WTC11 (cell line): ENCODE measurements at regions not wholly inside any gene's neighbourhood (a gene's known extent, or its start where the extent isn't known, plus 50 kb on each side); places are given as distances from the start of the nearest gene placed in this dataset.

Source experiments
- CREB1 ChIP-seq: sonication (generic); formaldehyde crosslinking; IDR thresholded peaks from 2 replicates; pipeline ENCODE4 v1.8.0; 2023; ENCODE audit warnings: mild to moderate bottlenecking, missing genetic modification reagents
- ETV6 ChIP-seq: sonication (generic); formaldehyde crosslinking; IDR thresholded peaks from 2 replicates; pipeline ENCODE4 v1.8.1; 2022; ENCODE audit warnings: mild to moderate bottlenecking, missing genetic modification reagents

GRCh38 chrX:65136424-65136823, 160.2 kb upstream of the ZC4H2 start:
- no peak for TF ChIP-seq ETV6 (CRISPR knock-in tag)
- TF ChIP-seq CREB1, result no peak
